Right lobe of liver (tissue), 6 donors: ENCODE measurements at regions not wholly inside any gene's neighbourhood (a gene's known extent, or its start where the extent isn't known, plus 50 kb on each side); places are given as distances from the start of the nearest gene placed in this dataset.

ENCODE experiments used
- ATAC-seq, 4 donors: fragments of 200-7000 bp; cut with Tn5 transposase; one replicate each; pipeline ENCODE4 v1.9.1; 2020; ENCODE audit warnings: mild to moderate bottlenecking in 4 of 4, moderate library complexity in 4 of 4
- DNase-seq, 3 donors: peaks; one replicate each; pipeline ENCODE4 v3.0.0-alpha.2; 2020
- H3K27ac ChIP-seq, 3 donors: fragments of 200-600 bp; one replicate each; pipeline ENCODE4 v1.8.0; 2022
- H3K27me3 ChIP-seq, 2 donors: fragments of 200-600 bp; one replicate each; pipeline ENCODE4 v1.8.0; 2022
- H3K36me3 ChIP-seq, 4 donors: fragments of 200-600 bp; sonication (generic) in 1 of 4; one replicate each; pipeline versions ENCODE4 v1.5.1 to v1.8.0; 2017 to 2022; ENCODE audit warnings: control low read depth in 1 of 4
- H3K4me1 ChIP-seq, 4 donors: fragments of 200-600 bp; sonication (generic) in 1 of 4; one replicate each; pipeline versions ENCODE4 v1.5.1 to v1.8.0; 2017 to 2022; ENCODE audit warnings: control low read depth in 1 of 4
- H3K4me3 ChIP-seq, 3 donors: fragments of 200-600 bp; one replicate each; pipeline ENCODE4 v1.8.0; 2022
- H3K9me3 ChIP-seq, 4 donors: fragments of 200-600 bp; sonication (generic) in 1 of 4; one replicate each; pipeline versions ENCODE4 v1.5.1 to v1.8.0; 2017 to 2022; ENCODE audit warnings: control low read depth in 1 of 4
- CTCF ChIP-seq, 4 donors: fragments of 200-600 bp in 3 of 4; fragments of 450-650 bp in 1 of 4; IDR thresholded peaks; one replicate each; pipeline versions ENCODE4 v1.5.1 to v1.8.0; 2016 to 2022; ENCODE audit warnings: antibody characterized with exemption in 4 of 4, mild to moderate bottlenecking in 2 of 4
- POLR2A ChIP-seq: fragments of 450-650 bp; IDR thresholded peaks from one replicate; pipeline ENCODE4 v1.6.1; 2017; ENCODE audit warnings: antibody characterized with exemption, mild to moderate bottlenecking
- WGBS: methylation state at CpG from one replicate; pipeline ENCODE4 v1.1.6; 2018; ENCODE audit warnings: low coverage, low lambda C conversion rate; ENCODE audit not compliant: insufficient coverage; ENCODE audit errors: missing lambda C conversion rate; 5-methylcytosine and 5-hydroxymethylcytosine counted together
- intact Hi-C, 2 donors: fragments of 100-400 bp; cut with DNase I; formaldehyde crosslinking; loops; one replicate each; pipeline versions ENCODE4 v1.11.2 to v1.14.1; 2022
- donor health status: DM: no; HTN: yes; CAD: no.
- donor health status: DM: no; HTN: no; CAD: no.
- donor health status: DM: no; HTN: no; CAD: no.
- donor health status: DM: no; HTN: yes; CAD: no.
- donor health status: DM: no; HTN: yes; CAD: no.

GRCh38 chr7:96397936-96398598 lies 76.2 kb upstream of the SLC25A13 start:
- Histone ChIP-seq H3K36me3 (no peaks in the 10 kb centered on the region), H3K27ac (no peak overlapping the region), H3K27me3 (no peaks in the 10 kb centered on the region), H3K9me3 (no peaks in the 10 kb centered on the region), H3K4me1 (peaks cover 0 to 32% (median 8%) of the 10 kb centered on the region in 4 donors), H3K4me3 (no peak overlapping the region)
- ATAC-seq: no peak
- intact Hi-C loops: no loop called here
- no peak for TF ChIP-seq CTCF (IDR thresholded peaks at IDR 0.05)
- TF ChIP-seq POLR2A: no peak
- whole genome bisulfite sequencing: 82% methylated on average over 4 of the region's 8 CpGs
- DNase-seq: no peak

- no peaks in the 10 kb centered on the region for H3K9me3 ChIP-seq
- H3K4me3 ChIP-seq: no peak overlapping the region
- peaks cover 0 to 7% (median 3%) of the 10 kb centered on the region in 4 donors for H3K4me1 ChIP-seq
- TF ChIP-seq POLR2A (no peak), CTCF (IDR thresholded peaks at IDR 0.05) (no peak)
- no peaks in the 10 kb centered on the region for H3K36me3 ChIP-seq
- no peaks in the 10 kb centered on the region for H3K27me3 ChIP-seq
- WGBS: 61% methylated on average over 6 of the region's 8 CpGs
- no peak for DNase-seq
- peak; percentile 72 to 90 (median 82) for ATAC-seq
- H3K27ac ChIP-seq: peak overlapping the region in 1 of 3 donors; percentile 39
- intact Hi-C loops: no loop called here
These were observed 66.9 kb upstream of the SLC25A13 start for GRCh38 chr7:96388620-96389383.

GRCh38 chr7:96388166-96388565 lies 66.3 kb upstream of the SLC25A13 start:
- intact Hi-C loops: no loop called here
- H3K27me3 ChIP-seq: no peaks in the 10 kb centered on the region
- H3K4me1 ChIP-seq: peaks cover 0 to 5% (median 2%) of the 10 kb centered on the region in 4 donors
- no peak overlapping the region for H3K27ac ChIP-seq
- H3K9me3 ChIP-seq: no peaks in the 10 kb centered on the region
- ATAC-seq: peak in 2 of 4 donors; percentile 18 to 38
- TF ChIP-seq CTCF (IDR thresholded peaks at IDR 0.05): no peak
- TF ChIP-seq POLR2A: no peak
- no peak overlapping the region for H3K4me3 ChIP-seq
- H3K36me3 ChIP-seq: no peaks in the 10 kb centered on the region
- no peak for DNase-seq
- 15% methylated on average over 2 of the region's 2 CpGs for WGBS

GRCh38 chr7:96380111-96380512 lies 58.2 kb upstream of the SLC25A13 start:
- WGBS: 37% methylated on average over 2 of the region's 5 CpGs
- no peak overlapping the region for H3K4me3 ChIP-seq
- intact Hi-C loops: no loop called here
- H3K4me1 ChIP-seq: peaks cover 0 to 15% (median 5%) of the 10 kb centered on the region in 4 donors
- no peak overlapping the region for H3K27ac ChIP-seq
- H3K27me3 ChIP-seq: no peaks in the 10 kb centered on the region
- DNase-seq: no peak
- ATAC-seq: no peak
- no peak for TF ChIP-seq CTCF (IDR thresholded peaks at IDR 0.05)
- no peak for TF ChIP-seq POLR2A
- H3K36me3 ChIP-seq: no peaks in the 10 kb centered on the region
- no peaks in the 10 kb centered on the region for H3K9me3 ChIP-seq
